Ascending aorta (tissue), 2 donors: ENCODE measurements at regions not wholly inside any gene's neighbourhood (a gene's known extent, or its start where the extent isn't known, plus 50 kb on each side); places are given as distances from the start of the nearest gene placed in this dataset.
"Not testable (repeated sequence)": the region's sequence is repeated elsewhere in the genome, so short reads cannot be mapped to it uniquely, and the experiment has no call there.

Experiments used
- DNase-seq, 2 donors: peaks; one replicate each; pipeline ENCODE4 v3.0.0-alpha.2; 2019; ENCODE audit warnings: low spot score in 2 of 2
- H3K27ac ChIP-seq, 2 donors: fragments of 200-600 bp; sonication (generic); one replicate each; pipeline ENCODE4 v1.5.1; 2016 to 2017; ENCODE audit warnings: mild to moderate bottlenecking in 1 of 2
- H3K27me3 ChIP-seq: fragments of 200-600 bp; sonication (generic); one replicate; pipeline ENCODE4 v1.5.1; 2017
- H3K36me3 ChIP-seq, 2 donors: fragments of 200-600 bp; sonication (generic); one replicate each; pipeline ENCODE4 v1.5.1; 2016
- H3K4me1 ChIP-seq, 2 donors: fragments of 200-600 bp; sonication (generic); one replicate each; pipeline ENCODE4 v1.5.1; 2016 to 2017; ENCODE audit warnings: mild to moderate bottlenecking in 1 of 2
- H3K4me3 ChIP-seq, 2 donors: fragments of 200-600 bp; sonication (generic); one replicate each; pipeline ENCODE4 v1.5.1; 2016 to 2017; ENCODE audit warnings: mild to moderate bottlenecking in 1 of 2
- H3K9me3 ChIP-seq, 2 donors: fragments of 200-600 bp; sonication (generic); one replicate each; pipeline ENCODE4 v1.5.1; 2016
- CTCF ChIP-seq, 3 experiments: fragments of 200-600 bp in 2 of 3; fragments of 450-650 bp in 1 of 3; sonication (generic) in 2 of 3; IDR thresholded peaks; one replicate each; pipeline ENCODE4 v1.5.1; 2016 to 2019; ENCODE audit warnings: antibody characterized with exemption in 3 of 3, mild to moderate bottlenecking in 1 of 3, moderate library complexity in 1 of 3
- intact Hi-C: fragments of 100-400 bp; cut with DNase I; formaldehyde crosslinking; loops from one replicate; pipeline ENCODE4 v1.15.1; 2023

DNA sequence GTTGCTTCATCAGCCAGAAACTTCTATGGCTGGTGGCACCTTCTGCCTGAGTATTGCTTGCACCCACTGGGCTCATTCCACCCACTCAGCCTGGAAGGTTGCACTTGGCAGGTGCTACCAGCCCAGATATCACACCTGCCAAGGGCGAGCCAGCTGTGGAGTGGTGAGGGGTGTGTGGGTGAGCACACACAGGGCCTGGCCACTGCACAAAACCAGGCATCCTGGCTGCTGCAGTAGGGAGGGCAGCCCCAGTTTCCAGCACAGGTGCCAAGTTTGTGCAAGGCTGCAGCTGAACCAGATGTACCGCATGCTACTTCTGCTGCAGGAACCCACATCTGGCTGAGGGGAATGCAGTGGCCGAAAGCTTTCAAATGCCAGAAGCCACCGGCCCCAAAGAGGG is 1147.8 kb downstream of the FSCB start:
- Histone ChIP-seq H3K27ac (no peak overlapping the region), H3K36me3 (no peaks in the 10 kb centered on the region)
- DNase-seq, result no peak

DNA sequence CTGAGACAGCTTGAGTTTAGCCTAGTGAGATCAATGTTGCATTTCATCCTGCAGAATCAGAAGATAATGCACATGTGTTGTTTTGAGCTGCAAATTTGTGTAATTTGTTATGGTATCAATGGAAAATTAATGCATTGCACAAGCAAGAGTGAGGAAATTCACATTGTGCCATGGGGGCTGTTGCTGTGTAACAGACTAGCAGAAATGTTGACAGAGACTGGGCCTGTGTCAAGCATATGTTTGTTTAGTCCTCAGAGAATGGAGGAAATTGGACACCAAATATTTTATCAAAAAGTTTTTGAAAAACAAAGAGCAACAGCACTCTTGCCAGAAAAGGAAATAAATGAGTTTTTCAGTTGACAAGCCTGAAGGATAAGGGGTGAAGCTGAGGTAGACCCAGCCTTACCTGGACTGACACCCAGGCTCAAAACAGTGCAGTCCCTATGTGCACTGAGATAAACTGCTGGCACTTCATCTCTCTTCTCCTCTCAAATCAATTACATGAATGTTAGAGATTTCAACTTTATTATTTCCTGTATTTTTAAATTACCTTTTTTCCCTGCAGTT is 1150.0 kb downstream of the FSCB start:
- H3K27me3 ChIP-seq, result no peaks in the 10 kb centered on the region
- no peak for DNase-seq
- H3K4me1 ChIP-seq, result no peaks in the 10 kb centered on the region
- no peak overlapping the region for H3K4me3 ChIP-seq
- no peak for TF ChIP-seq CTCF (IDR thresholded peaks at IDR 0.05)
- no peaks in the 10 kb centered on the region for H3K9me3 ChIP-seq
- H3K36me3 ChIP-seq, result no peaks in the 10 kb centered on the region
- no peak overlapping the region for H3K27ac ChIP-seq
- intact Hi-C loops, result no loop called here

More for the DNA sequence above, 1147.8 kb downstream of the FSCB start:
- no peak for TF ChIP-seq CTCF (IDR thresholded peaks at IDR 0.05)
- no peak overlapping the region for H3K4me3 ChIP-seq
- no peaks in the 10 kb centered on the region for H3K27me3 ChIP-seq
- intact Hi-C loops, result no loop called here
- no peaks in the 10 kb centered on the region for H3K9me3 ChIP-seq
- H3K4me1 ChIP-seq, result no peaks in the 10 kb centered on the region

GRCh38 chr14:43356382-43356781 is 1150.7 kb downstream of the FSCB start:
- Histone ChIP-seq H3K27me3 (no peaks in the 10 kb centered on the region), H3K9me3 (no peaks in the 10 kb centered on the region), H3K36me3 (no peaks in the 10 kb centered on the region), H3K27ac (no peak overlapping the region), H3K4me1 (no peaks in the 10 kb centered on the region), H3K4me3 (no peak overlapping the region)
- TF ChIP-seq CTCF (IDR thresholded peaks at IDR 0.05), result no peak
- intact Hi-C loops, result no loop called here
- DNase-seq, result no peak

- Histone ChIP-seq H3K27ac (no peak overlapping the region), H3K9me3 (no peaks in the 10 kb centered on the region), H3K4me3 (no peak overlapping the region), H3K36me3 (no peaks in the 10 kb centered on the region), H3K4me1 (no peaks in the 10 kb centered on the region), H3K27me3 (no peaks in the 10 kb centered on the region)
- intact Hi-C loops, result no loop called here
- DNase-seq, result no peak
- TF ChIP-seq CTCF (IDR thresholded peaks at IDR 0.05), result no peak
These were observed 1165.2 kb downstream of the FSCB start for GRCh38 chr14:43341921-43342320.

GRCh38 chr14:43338713-43339112 is 1168.4 kb downstream of the FSCB start:
- Histone ChIP-seq H3K27ac (no peak overlapping the region), H3K27me3 (no peaks in the 10 kb centered on the region), H3K9me3 (no peaks in the 10 kb centered on the region), H3K4me3 (no peak overlapping the region), H3K4me1 (no peaks in the 10 kb centered on the region), H3K36me3 (no peaks in the 10 kb centered on the region)
- intact Hi-C loops, result no loop called here
- no peak for TF ChIP-seq CTCF (IDR thresholded peaks at IDR 0.05)
- no peak for DNase-seq

- H3K9me3 ChIP-seq, result no peaks in the 10 kb centered on the region
- H3K4me3 ChIP-seq, result no peak overlapping the region
- H3K27me3 ChIP-seq, result no peaks in the 10 kb centered on the region
- DNase-seq, result no peak
- no peaks in the 10 kb centered on the region for H3K4me1 ChIP-seq
- H3K36me3 ChIP-seq, result no peaks in the 10 kb centered on the region
- intact Hi-C loops, result no loop called here
- no peak overlapping the region for H3K27ac ChIP-seq
- TF ChIP-seq CTCF (IDR thresholded peaks at IDR 0.05), result no peak
These were observed 1170.7 kb downstream of the FSCB start for GRCh38 chr14:43336351-43336750.

GRCh38 chr14:43326501-43327407 is 1180.3 kb downstream of the FSCB start:
- H3K9me3 ChIP-seq, H3K4me3 ChIP-seq, DNase-seq, H3K4me1 ChIP-seq, intact Hi-C loops, H3K27ac ChIP-seq, H3K36me3 ChIP-seq, H3K27me3 ChIP-seq: not testable (repeated sequence)
